Keratinocyte (primary cell): ENCODE measurements at regions not wholly inside any gene's neighbourhood (a gene's known extent, or its start where the extent isn't known, plus 50 kb on each side); places are given as distances from the start of the nearest gene placed in this dataset.

Source experiments
- CTCF ChIP-seq, 3 experiments: IDR thresholded peaks in 1 of 3; conservative IDR thresholded peaks in 1 of 3; optimal IDR thresholded peaks in 1 of 3; 2 replicates in 2 of 3; 3 replicates in 1 of 3; pipeline versions ENCODE3 to v1.5.1; 2011; ENCODE audit warnings: low read length in 3 of 3, mild to moderate bottlenecking in 3 of 3, moderate library complexity in 2 of 3, control low read depth in 1 of 3, inconsistent platforms in 1 of 3; ENCODE audit not compliant: insufficient read depth in 2 of 3; ENCODE audit errors: extremely low read depth in 1 of 3
- EZH2 ChIP-seq: IDR thresholded peaks from one replicate; pipeline ENCODE4 v1.6.1; 2012; ENCODE audit warnings: inconsistent platforms, mild to moderate bottlenecking, low read length, moderate library complexity

- TF ChIP-seq CTCF (optimal IDR thresholded peaks at IDR 0.05 in 1 of 3, IDR thresholded peaks at IDR 0.05 in 1 of 3, conservative IDR thresholded peaks at IDR 0.05 in 1 of 3; ENCODE audit: extremely low read depth in 1 of 3, insufficient read depth in 2 of 3, low read length in 3 of 3): no peak
- no peak for TF ChIP-seq EZH2
Observed at GRCh38 chr4:153877898-153878297, 89.0 kb upstream of the SFRP2 start.
